GM12878 (cell line): ENCODE measurements at regions not wholly inside any gene's neighbourhood (a gene's known extent, or its start where the extent isn't known, plus 50 kb on each side); places are given as distances from the start of the nearest gene placed in this dataset.

Experiments used
- ATAC-seq: fragments of 200-7000 bp; cut with Tn5 transposase; 3 replicates; pipeline ENCODE4 v1.9.1; 2020; ENCODE audit warnings: mild to moderate bottlenecking, moderate library complexity
- BruUV-seq: library from RNA; stranded (reverse); fragments of 400-500 nt; replicated peaks from 2 replicates; lab custom pipeline; 2021; lab: Mats Ljungman, UMichigan
- CTCF ChIA-PET: fragments of 300-600 bp; sonication (Branson Sonifier 250); formaldehyde crosslinking; extraction: SDS; loops from one replicate; lab custom pipeline; 2021; ENCODE audit warnings: inconsistent platforms; lab: Yijun Ruan, JAX
- POLR2A ChIA-PET: fragments of 350-600 bp; formaldehyde crosslinking; extraction: SDS; loops from one replicate; lab custom pipeline; 2021; ENCODE audit warnings: inconsistent platforms; lab: Charles Lee
- RAD21 ChIA-PET: fragments of 300-600 bp; sonication (Branson Sonifier 250); formaldehyde crosslinking; loops from one replicate; lab custom pipeline; 2023; ENCODE audit warnings: antibody characterized with exemption; ENCODE audit not compliant: unreplicated experiment; lab: Charles Lee
- SMC1A ChIA-PET: fragments of 300-600 bp; sonication (Branson Sonifier 250); formaldehyde crosslinking; loops from one replicate; lab custom pipeline; 2023; ENCODE audit not compliant: unreplicated experiment, uncharacterized antibody; lab: Charles Lee
- DNase-seq: peaks from one replicate; pipeline ENCODE4 v3.0.0-alpha.2; 2011; ENCODE audit warnings: low read depth, low spot score
- FAIRE-seq: peaks from 3 replicates; lab custom pipeline; 2011; peaks lifted over from hg19 to GRCh38; lab: Jason Lieb, UNC
- H2AFZ ChIP-seq: 2 replicates; pipeline ENCODE4 v1.6.0; 2011; ENCODE audit warnings: low read depth, low read length, control low read depth; ENCODE audit not compliant: control insufficient read depth
- H3K27ac ChIP-seq: 2 replicates; pipeline ENCODE4 v1.5.1; 2011; ENCODE audit warnings: control low read depth; ENCODE audit not compliant: control insufficient read depth, insufficient read depth
- H3K27me3 ChIP-seq, 2 experiments: replicated peaks in 1 of 2; 2 replicates each; pipeline versions ENCODE4 v1.6.0 to v1.6.1; 2011; ENCODE audit warnings: low read length in 1 of 2; ENCODE audit not compliant: control insufficient read depth in 2 of 2, insufficient read depth in 2 of 2
- H3K36me3 ChIP-seq, 2 experiments: 2 replicates each; pipeline ENCODE4 v1.5.1; 2011; ENCODE audit warnings: low read length in 1 of 2; ENCODE audit not compliant: control insufficient read depth in 2 of 2, insufficient read depth in 2 of 2
- H3K4me1 ChIP-seq: 2 replicates; pipeline ENCODE4 v1.6.1; 2011; ENCODE audit warnings: mild to moderate bottlenecking, low read length, moderate library complexity, mixed read lengths; ENCODE audit not compliant: control insufficient read depth, insufficient read depth
- H3K4me2 ChIP-seq: 2 replicates; pipeline ENCODE4 v1.6.0; 2011; ENCODE audit warnings: control low read depth; ENCODE audit not compliant: control insufficient read depth, insufficient read depth
- H3K4me3 ChIP-seq: fragments of 200-600 bp; sonication (generic); 2 replicates; pipeline ENCODE4 v1.5.1; 2016
- H3K79me2 ChIP-seq: 2 replicates; pipeline ENCODE4 v1.6.0; 2011; ENCODE audit warnings: low read length; ENCODE audit not compliant: control insufficient read depth, insufficient read depth
- H3K9ac ChIP-seq: 2 replicates; pipeline ENCODE4 v1.8.0; 2011; ENCODE audit warnings: low read length, control low read depth, mixed read lengths; ENCODE audit not compliant: control insufficient read depth, insufficient read depth
- H3K9me3 ChIP-seq: replicated peaks from 3 replicates; pipeline ENCODE4 v1.5.1; 2011; ENCODE audit warnings: mild to moderate bottlenecking, low read length; ENCODE audit not compliant: control insufficient read depth, insufficient read depth
- H4K20me1 ChIP-seq: 2 replicates; pipeline ENCODE4 v1.6.0; 2011; ENCODE audit not compliant: control insufficient read depth, insufficient read depth
- CHD1 ChIP-seq: IDR thresholded peaks from 2 replicates; pipeline ENCODE4 v1.6.1; 2012; ENCODE audit warnings: low read depth, low read length, improper control_type of control experiment
- E2F4 ChIP-seq: IDR thresholded peaks from 2 replicates; pipeline ENCODE4 v1.6.1; 2012; ENCODE audit warnings: low read depth, low read length, improper control_type of control experiment
- E4F1 ChIP-seq: fragments of 450-650 bp; IDR thresholded peaks from 2 replicates; pipeline ENCODE4 v1.6.1; 2018; ENCODE audit warnings: borderline replicate concordance, mild to moderate bottlenecking; ENCODE audit not compliant: partially characterized antibody
- FOXK2 ChIP-seq: fragments of 450-650 bp; IDR thresholded peaks from 2 replicates; pipeline ENCODE4 v1.6.1; 2017; ENCODE audit warnings: mild to moderate bottlenecking, moderate library complexity
- HDAC2 ChIP-seq: fragments of 200-600 bp; sonication (generic); IDR thresholded peaks from 2 replicates; pipeline ENCODE4 v1.6.1; 2017
- NFXL1 ChIP-seq: fragments of 450-650 bp; IDR thresholded peaks from 2 replicates; pipeline ENCODE4 v1.6.1; 2017; ENCODE audit warnings: antibody characterized with exemption, mild to moderate bottlenecking, borderline replicate concordance
- POLR2AphosphoS2 ChIP-seq: IDR thresholded peaks from 2 replicates; pipeline ENCODE4 v1.6.1; 2011; ENCODE audit warnings: low read depth, mild to moderate bottlenecking, low read length, improper control_type of control experiment, moderate library complexity
- SREBF2 ChIP-seq: IDR thresholded peaks from 2 replicates; pipeline ENCODE4 v1.6.1; 2012; ENCODE audit warnings: mild to moderate bottlenecking, low read length
- USF2 ChIP-seq: IDR thresholded peaks from 2 replicates; pipeline ENCODE4 v1.6.1; 2011; ENCODE audit warnings: low read depth, low read length, improper control_type of control experiment, borderline replicate concordance
- WGBS: methylation state at CpG from one replicate; pipeline ENCODE4 v1.1.6; 2016; ENCODE audit warnings: low lambda C conversion rate; ENCODE audit not compliant: insufficient replicate concordance, insufficient coverage; ENCODE audit errors: missing lambda C conversion rate; 5-methylcytosine and 5-hydroxymethylcytosine counted together
- in situ Hi-C: fragments of 300-500 bp; cut with MboI; formaldehyde crosslinking; loops from 9 replicates; pipeline ENCODE4 v1.14.3; 2018; ENCODE audit warnings: mixed read lengths
- intact Hi-C: fragments of 100-400 bp; cut with micrococcal nuclease; formaldehyde crosslinking; loops from one replicate; pipeline ENCODE4 v1.14.2; 2022; ENCODE audit not compliant: unreplicated experiment

- SMC1A ChIA-PET: no interaction called here
- Histone ChIP-seq H3K27me3 (no peaks in the 10 kb centered on the region), H3K9me3 (no peaks in the 10 kb centered on the region), H3K79me2 (no peaks in the 10 kb centered on the region), H3K9ac (no peak overlapping the region), H3K4me1 (no peaks in the 10 kb centered on the region), H3K36me3 (no peaks in the 10 kb centered on the region), H3K27ac (no peak overlapping the region), H2AFZ (no peak overlapping the region), H3K4me2 (no peak overlapping the region), H3K4me3 (no peak overlapping the region), H4K20me1 (no peaks in the 10 kb centered on the region)
- intact Hi-C loops (no loop called here), in situ Hi-C loops (no loop called here)
- no peak for TF ChIP-seq E4F1
- no peak for TF ChIP-seq USF2
- TF ChIP-seq FOXK2: no peak
- CTCF ChIA-PET: no interaction called here
- ATAC-seq (no peak), FAIRE-seq (no peak), DNase-seq (no peak)
- RAD21 ChIA-PET: no interaction called here
- BruUV-seq: no TSS peak
- POLR2A ChIA-PET: no interaction called here
Measured at GRCh38 chr15:87133704-87134103, 1054.0 kb downstream of the AGBL1 start.

- no TSS peak for BruUV-seq
- Histone ChIP-seq H3K9me3 (no peaks in the 10 kb centered on the region), H2AFZ (no peak overlapping the region), H3K27me3 (no peaks in the 10 kb centered on the region), H3K4me3 (no peak overlapping the region), H3K9ac (no peak overlapping the region), H3K79me2 (no peaks in the 10 kb centered on the region), H3K4me2 (no peak overlapping the region), H3K36me3 (no peaks in the 10 kb centered on the region), H3K27ac (no peak overlapping the region), H3K4me1 (no peaks in the 10 kb centered on the region), H4K20me1 (no peaks in the 10 kb centered on the region)
- intact Hi-C loops (no loop called here), in situ Hi-C loops (no loop called here)
- FAIRE-seq (no peak), ATAC-seq (no peak), DNase-seq (no peak)
- RAD21 ChIA-PET: no interaction called here
- POLR2A ChIA-PET: no interaction called here
- SMC1A ChIA-PET: no interaction called here
- TF ChIP-seq NFXL1 (no peak), HDAC2 (no peak), SREBF2 (no peak), POLR2AphosphoS2 (no peak), CHD1 (no peak), E4F1 (no peak), E2F4 (no peak)
- CTCF ChIA-PET: no interaction called here
- 0% methylated on average over 1 of the region's 1 CpG for WGBS
Measured at GRCh38 chr15:87131067-87131466, 1051.4 kb downstream of the AGBL1 start.
